ENCODE measurements at regions not wholly inside any gene's neighbourhood (a gene's known extent, or its start where the extent isn't known, plus 50 kb on each side); places are given as distances from the start of the nearest gene placed in this dataset.

- no peak overlapping the region for H3K4me2 ChIP-seq (ENCODE audit: insufficient read depth, insufficient read length, low read length)
- H3K27me3 ChIP-seq (ENCODE audit: insufficient read depth, low read length), result no peaks in the 10 kb centered on the region
- H3K9me3 ChIP-seq (ENCODE audit: control insufficient read depth, low read depth, low read length), result no peaks in the 10 kb centered on the region
- no peak overlapping the region for H3K4ac ChIP-seq (ENCODE audit: low read depth, low read length)
- H3K79me1 ChIP-seq (ENCODE audit: insufficient read depth, low read depth, low read length, poor library complexity, severe bottlenecking), result no peaks in the 10 kb centered on the region
- H2BK20ac ChIP-seq (ENCODE audit: low read depth, low read length, poor library complexity, severe bottlenecking), result no peak overlapping the region
- H2AFZ ChIP-seq (ENCODE audit: low read length), result no peak overlapping the region
- Mint-ChIP-seq H3K36me3 (ENCODE audit: insufficient read depth in 1 of 3, low read depth in 3 of 3) (no peaks in the 10 kb centered on the region), H3K27ac (no peak overlapping the region; a peak in 1 of 7 replicates), H3K27me3 (ENCODE audit: low read depth) (no peaks in the 10 kb centered on the region), H3K4me3 (no peak overlapping the region), H3K9me3 (peaks cover 0 to 2% of the 10 kb centered on the region in 2 experiments; a peak in 1 of 5 replicates), H3K4me1 (no peaks in the 10 kb centered on the region)
- no peak overlapping the region for H3T11ph ChIP-seq (ENCODE audit: low read length)
- H2BK15ac ChIP-seq (ENCODE audit: low read depth, low read length), result no peak overlapping the region
- H4K8ac ChIP-seq (replicated peaks; ENCODE audit: insufficient read length, low read depth, low read length), result no peak overlapping the region
- H4K91ac ChIP-seq (ENCODE audit: insufficient read length, low read depth, low read length), result no peak overlapping the region
- H3K23ac ChIP-seq (ENCODE audit: insufficient read length, low read depth, low read length), result no peak overlapping the region
- H4K5ac ChIP-seq (ENCODE audit: insufficient read length, low read depth, low read length), result no peak overlapping the region
- no peak overlapping the region for H2BK120ac ChIP-seq (ENCODE audit: low read depth, low read length, poor library complexity, severe bottlenecking)
- H3K18ac ChIP-seq (ENCODE audit: insufficient read length, low read depth, low read length), result no peak overlapping the region
- no peak overlapping the region for H3K9ac ChIP-seq (ENCODE audit: extremely low read depth, insufficient read length, low read length)
- no peaks in the 10 kb centered on the region for H3K79me2 ChIP-seq (ENCODE audit: insufficient read depth, low read length)
- no peak for DNase-seq
- H2BK5ac ChIP-seq (ENCODE audit: insufficient read length, low read length), result no peak overlapping the region
- H3K23me2 ChIP-seq (ENCODE audit: insufficient read length, low read depth, low read length, poor library complexity, severe bottlenecking), result no peaks in the 10 kb centered on the region
- WGBS (ENCODE audit: extremely low coverage, insufficient read length, low lambda C conversion rate), result no CpG with 5 or more reads among the region's 10 CpGs
- H3K56ac ChIP-seq (ENCODE audit: insufficient read length, low read depth, low read length), result no peak overlapping the region
- H3K14ac ChIP-seq (ENCODE audit: insufficient read depth, low read length), result no peak overlapping the region
- no peak overlapping the region for H2AK5ac ChIP-seq (ENCODE audit: insufficient read length, low read length)
- no peaks in the 10 kb centered on the region for H4K20me1 ChIP-seq (ENCODE audit: control insufficient read depth, insufficient read depth, insufficient read length)
- H3K4me1 ChIP-seq (ENCODE audit: insufficient read depth, low read length), result no peaks in the 10 kb centered on the region
- no peak for TF ChIP-seq CTCF (conservative IDR thresholded peaks at IDR 0.05)
- H3K27ac ChIP-seq (ENCODE audit: insufficient read length, low read depth, low read length), result no peak overlapping the region
- no peak overlapping the region for H2BK12ac ChIP-seq (ENCODE audit: insufficient read length, low read depth, low read length)
Measured at GRCh38 chr5:104372376-104372775, 809.8 kb upstream of the NUDT12 start.
